Activated T-cell treated with anti-CD3 and anti-CD28 coated beads for 24 hours (primary cell): ENCODE measurements at regions not wholly inside any gene's neighbourhood (a gene's known extent, or its start where the extent isn't known, plus 50 kb on each side); places are given as distances from the start of the nearest gene placed in this dataset.

ENCODE experiments used
- DNase-seq: peaks from one replicate; pipeline ENCODE4 v3.0.0-alpha.2; 2020; ENCODE audit warnings: low read depth

DNA sequence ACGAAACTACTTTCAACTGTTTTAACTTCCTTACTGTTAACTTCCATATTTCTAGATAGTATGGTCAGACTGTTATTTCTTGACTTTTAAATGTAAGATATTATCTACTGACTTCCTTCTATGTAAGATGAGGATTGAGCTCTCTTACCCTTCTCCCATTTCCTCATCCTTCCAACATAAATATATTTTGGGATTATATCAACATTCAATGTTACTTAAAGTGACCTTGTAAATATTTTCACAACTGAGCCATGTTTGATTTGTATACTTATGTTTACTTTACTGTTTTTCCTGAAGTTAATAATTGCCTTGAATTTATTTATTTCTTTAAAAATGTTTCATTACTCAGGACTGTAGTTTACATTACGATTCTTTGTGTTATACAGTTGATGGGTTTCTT is 148.7 kb downstream of the ZIC5 start:
- no peak for DNase-seq

DNA sequence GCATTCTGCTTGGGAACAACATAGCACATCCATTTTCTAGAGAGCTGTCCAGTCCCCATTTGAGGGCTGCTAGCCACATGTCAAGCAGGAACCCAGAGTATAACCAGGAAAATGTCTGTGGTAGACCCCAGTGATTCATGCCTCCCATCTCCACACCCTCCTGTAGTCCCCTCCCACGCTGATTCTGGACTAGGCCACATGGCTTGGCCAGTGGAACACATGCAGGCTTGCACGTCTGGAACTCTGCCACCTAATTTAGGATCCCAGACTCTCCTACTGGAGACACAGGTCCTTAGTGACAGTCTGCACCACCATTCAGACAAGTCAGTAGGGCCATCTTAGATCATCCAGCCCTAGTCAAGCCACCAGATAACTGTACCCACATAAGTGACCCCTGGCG is 149.8 kb downstream of the ZIC5 start:
- DNase-seq: no peak

DNA sequence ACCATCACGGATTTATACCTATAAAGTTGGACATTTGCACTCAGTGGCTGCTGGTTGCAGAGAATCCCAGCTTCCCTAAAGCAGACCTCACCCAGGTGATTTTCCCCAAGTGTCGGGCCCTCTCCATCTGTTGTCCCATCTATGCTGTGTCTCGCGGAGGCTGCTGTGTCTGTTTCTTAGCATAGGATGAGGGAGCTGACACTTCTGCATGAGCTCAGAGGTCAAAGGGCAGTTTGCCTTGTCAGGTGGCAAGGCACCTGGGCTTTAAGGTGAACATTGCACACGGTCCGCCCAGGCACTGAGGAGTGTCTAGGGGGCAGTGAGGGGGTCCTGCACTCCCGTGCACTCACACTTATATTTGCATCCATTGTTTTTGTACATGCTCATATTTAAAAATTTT is 151.6 kb downstream of the ZIC5 start:
- DNase-seq: no peak

DNA sequence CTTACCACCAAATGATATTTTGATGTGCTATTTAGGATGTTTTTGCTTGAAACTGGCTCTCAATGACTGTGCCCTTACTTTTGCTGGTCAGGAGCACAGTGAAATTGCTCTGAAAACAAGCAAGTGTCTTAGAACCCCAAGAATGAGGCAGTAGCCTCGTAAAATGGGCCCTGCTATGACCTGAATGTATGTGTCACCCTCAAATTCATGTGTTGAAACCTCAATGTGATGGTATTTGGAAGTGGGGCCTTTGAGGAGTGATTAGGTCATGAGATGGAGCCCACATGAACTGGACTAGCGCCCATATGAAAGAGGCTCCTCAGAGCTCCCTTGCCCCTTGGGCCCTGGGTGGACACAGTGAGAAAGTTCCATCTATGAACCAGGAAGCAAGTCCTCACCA is 155.2 kb downstream of the ZIC5 start:
- DNase-seq: no peak

DNA sequence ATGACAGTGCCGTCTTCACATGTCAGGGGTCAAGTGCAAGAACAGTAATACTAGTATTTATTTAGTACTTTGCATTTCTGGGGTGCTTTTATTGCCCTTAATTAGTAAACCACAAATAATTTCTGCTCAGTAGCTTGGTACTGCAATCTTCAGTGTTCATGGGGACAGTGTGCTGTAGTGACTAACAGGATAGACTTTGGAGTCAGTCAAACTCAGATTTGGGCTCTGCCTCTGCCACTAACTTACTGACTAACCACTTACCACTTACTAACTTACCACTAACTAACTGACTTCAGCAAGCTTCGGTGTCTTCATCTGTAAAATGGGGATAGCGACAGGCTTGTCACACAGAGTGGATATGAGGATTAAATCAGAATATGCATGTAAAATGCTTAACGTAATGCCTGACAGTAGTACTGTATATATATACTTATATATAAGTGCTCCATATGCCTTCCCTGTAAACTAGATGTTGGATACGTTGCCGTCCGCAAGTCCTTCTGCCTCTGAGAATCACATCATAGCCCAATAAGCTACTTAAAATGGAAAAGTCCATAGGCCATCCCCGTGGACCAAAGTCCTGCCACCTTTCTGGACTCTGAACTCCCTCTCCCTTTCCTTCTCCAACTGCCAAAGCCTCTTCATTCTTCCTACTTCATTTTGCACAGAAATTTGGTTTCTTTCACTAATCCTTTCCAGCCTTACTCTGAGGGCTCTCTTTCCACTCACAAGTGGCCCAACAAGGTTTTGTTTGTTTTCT is 158.1 kb downstream of the ZIC5 start:
- no peak for DNase-seq

DNA sequence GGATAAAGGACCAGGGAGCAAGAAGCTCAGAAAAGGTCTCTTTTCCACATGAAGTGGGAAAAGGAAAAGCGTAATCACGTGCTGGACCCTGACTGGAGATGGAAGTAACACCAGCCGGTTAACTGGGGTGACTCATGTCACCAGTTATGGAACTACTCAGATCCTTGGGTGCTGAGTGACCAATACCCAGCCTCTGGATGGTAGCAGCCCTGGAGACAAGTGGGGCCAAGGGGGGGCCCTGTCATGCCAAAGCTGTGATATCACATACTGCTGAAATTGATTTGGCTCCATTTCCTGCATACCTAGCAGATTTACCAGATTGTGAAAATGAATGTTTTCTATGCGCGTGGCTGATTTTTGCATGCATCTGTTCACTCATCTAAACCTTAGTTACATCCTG is 158.9 kb downstream of the ZIC5 start:
- DNase-seq: no peak

DNA sequence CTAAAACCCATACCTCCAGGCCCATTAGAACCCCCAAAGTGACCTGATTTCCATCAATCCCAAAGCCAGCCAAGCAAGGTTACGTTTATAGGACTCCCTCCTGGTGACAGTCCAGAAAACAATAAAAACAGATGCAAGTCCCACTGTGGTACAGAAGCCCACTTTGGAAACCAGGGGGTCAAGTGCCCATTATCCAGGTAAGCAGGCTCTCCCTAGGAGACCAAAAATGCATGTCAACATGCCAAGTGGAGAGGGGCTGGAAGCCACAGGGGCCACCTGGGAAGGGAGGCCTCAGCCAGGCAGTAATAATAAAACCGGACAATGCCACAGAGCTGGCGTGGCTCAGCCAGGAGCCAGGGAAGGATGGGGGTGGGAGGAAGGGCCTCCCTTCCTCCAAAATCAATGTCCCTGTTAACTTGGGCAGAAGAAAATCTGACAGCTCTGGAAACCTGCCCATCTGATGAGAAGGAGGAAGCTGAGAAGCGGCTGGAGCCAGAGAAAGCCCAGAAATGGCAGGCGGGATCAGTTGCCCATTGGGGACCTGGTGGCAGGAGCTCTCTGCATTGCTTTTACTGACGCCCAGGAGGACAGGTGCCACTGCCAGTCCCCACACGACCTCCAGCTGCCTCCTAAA is 160.4 kb downstream of the ZIC5 start:
- no peak for DNase-seq

DNA sequence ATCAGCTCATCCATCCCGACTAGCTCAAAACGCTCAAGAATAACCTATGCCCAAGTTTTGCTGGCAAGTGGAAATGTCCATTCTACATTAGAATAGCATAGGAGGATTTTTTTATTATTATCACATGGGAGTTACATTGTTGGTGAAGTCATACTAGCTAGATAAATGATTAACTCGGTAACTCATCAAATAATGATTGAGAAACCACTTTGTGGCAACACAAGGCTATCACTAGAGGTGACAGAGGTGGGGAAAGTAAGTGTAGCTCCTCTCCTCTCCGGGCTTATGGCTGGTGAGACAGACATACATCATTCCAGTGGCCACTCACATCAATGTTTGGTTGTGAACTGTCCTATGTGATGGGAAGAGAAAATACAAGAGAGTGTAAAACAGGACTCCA is 161.6 kb downstream of the ZIC5 start:
- no peak for DNase-seq

DNA sequence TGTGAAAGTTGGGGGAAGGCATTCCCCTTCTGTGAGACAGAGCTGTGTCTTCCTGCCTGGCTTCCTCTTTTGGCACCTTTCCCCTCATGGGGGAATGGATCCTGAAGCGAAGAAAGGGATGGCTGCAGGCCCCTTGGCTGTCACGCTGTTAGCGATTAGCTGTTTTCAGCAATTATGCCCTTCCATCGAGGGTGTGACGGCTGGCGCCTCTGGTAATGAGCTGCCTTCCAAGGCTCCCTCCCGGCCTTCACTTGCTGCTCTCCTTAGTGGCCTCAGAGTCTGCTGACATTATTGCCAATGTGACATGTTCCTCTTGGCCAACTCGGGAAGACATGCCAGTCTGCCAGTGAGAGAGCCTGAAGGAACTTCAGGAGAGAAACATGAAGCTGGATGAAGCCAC is 162.1 kb downstream of the ZIC5 start:
- DNase-seq: no peak

DNA sequence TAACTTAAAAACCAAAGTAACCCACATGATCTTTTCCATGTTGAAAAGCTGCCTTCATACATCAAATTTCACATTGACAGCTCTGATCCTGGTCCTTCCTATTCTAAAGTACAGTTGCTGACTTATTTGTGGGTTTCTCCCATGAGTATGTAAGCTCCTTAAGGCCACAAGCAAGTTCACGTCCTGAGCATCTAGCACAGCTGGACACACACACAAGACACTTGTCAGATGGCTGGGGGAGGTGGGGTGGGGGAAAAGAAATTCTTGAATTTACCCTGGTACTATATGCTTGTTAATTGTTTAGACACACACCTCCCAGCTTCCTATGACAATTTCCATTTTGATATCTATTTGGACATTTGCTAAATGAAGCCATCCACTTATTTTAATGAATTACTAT is 162.8 kb downstream of the ZIC5 start:
- DNase-seq: no peak

DNA sequence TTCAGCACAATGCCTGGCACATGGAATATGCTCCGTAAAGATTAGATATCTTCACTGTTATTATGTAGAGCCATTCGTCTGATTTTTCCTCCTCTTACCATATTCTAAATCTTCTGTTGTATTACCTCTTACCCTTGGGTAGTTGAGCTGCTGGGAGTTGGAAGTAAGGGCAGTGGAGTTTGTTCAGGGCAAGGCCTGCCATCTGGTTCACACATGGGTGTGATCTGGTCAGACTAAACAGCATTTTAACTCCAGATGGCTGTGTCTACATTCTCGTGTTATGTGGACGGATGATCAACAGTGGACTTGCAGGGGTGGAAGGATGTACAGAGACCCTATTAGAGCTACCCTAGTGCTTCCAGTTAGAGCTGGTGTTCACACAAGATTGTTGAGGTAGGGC is 164.9 kb downstream of the ZIC5 start:
- no peak for DNase-seq

DNA sequence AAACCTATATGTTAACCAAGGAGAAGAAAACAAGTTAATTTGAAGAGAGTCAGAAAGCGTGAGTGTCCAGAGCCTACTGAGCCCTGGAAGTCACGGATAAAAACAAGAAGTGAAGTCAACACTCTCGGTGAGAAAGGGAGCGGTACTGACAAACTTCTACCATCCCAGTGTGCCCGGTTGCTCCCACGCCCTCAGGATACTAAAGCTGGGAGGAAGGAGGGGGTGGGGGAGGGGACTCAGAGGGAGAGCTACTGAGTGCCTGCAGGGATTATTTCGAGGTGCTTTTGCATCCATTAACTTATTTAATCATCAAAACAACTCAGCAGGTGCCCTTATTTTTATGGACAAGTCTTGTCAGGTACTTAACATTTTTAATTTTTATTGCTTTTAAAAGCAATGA is 166.2 kb downstream of the ZIC5 start:
- DNase-seq: no peak

DNA sequence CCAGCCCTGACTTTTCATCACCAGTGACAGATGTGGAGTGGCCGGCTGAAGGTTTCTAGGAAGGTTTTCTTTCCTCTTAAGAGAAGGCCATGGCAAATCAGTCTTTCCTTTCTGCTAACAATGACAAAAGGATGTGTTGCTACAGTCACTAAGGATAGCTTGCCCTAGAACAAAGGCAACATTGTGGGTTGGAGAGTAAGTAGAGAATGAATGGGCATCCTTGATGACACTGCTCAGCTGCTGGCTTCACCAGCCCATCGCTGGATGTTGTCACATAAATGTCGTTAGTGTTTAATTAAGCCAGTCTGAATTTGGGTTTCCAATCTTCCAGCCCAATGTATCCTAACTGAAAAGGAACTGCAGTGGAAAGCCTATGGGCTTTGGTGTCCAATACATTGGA is 168.4 kb downstream of the ZIC5 start:
- no peak for DNase-seq

DNA sequence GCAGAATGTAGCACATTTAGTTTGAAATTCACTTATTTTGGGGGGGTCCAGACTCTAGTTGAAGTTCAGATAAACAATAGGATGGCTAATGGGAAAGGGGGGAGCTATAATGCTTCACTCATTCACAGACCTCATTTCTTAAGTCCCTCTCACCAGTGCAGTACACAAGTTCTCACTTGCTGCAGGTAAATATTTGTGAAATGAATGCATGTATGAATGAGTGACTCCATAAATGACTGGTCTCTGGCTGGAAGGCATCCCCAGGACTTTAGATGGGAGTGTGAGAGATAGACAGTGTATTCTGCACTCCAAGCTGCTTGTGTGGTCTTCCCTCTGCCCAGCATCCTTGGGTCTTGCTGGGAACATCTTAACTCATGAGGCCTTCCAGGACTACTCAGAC is 169.2 kb downstream of the ZIC5 start:
- DNase-seq: no peak

DNA sequence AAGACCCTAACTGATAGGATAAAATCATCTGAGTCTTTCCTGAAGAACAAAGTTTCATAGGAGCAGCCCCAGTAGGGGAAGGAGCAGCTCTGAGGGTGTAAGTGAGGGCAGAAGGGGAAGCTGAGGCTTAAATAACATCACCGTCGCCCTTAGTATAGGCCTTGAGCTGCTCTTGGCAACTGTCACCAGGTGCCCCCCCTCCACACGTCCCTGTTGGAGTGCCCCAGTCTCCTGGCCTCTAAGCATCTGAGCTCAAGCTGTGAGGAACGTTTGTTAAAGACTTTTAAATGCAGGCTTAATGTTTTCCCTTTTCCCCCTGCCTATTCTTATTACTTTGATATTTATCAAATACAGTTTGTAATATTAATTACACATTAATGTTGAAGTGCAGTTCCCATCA is 170.6 kb downstream of the ZIC5 start:
- DNase-seq: no peak

DNA sequence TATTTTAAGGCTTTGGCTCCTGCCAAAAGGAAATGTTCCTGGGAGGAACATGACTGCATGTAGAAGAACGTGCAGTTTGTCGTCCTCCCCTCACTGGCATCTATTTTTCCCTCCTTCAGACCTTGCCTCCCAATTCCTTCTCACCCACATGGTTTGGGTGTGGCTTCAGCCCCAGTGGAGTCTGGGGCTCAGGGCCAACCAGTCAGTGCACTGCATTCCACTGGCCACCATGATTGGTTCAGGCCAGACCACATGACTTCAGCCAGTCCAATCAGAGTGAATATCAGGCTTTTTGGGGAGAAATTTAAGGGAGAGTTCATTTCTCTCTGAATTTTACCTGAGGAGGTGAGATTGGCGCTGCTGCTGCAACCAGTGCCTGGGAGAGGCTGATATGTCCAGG is 171.6 kb downstream of the ZIC5 start:
- no peak for DNase-seq

DNA sequence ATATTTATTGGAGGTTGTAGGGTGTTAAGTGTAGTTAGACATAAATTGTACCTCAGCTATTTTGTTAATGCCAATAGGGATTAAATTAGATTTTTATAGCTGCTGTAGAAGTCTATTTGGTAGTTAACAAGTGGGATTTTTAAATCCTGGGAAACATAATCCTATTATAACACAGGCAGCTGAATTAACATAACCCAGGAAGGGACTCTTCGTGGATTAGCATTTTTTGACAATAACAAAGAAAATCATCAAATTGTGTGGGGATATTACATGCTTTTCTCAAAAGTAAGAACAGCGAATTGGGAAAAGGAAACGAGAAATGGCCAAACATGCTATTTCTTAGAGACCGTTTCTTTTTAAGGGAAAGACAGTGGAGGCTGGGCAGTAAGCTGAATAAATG is 172.8 kb downstream of the ZIC5 start:
- DNase-seq: no peak

DNA sequence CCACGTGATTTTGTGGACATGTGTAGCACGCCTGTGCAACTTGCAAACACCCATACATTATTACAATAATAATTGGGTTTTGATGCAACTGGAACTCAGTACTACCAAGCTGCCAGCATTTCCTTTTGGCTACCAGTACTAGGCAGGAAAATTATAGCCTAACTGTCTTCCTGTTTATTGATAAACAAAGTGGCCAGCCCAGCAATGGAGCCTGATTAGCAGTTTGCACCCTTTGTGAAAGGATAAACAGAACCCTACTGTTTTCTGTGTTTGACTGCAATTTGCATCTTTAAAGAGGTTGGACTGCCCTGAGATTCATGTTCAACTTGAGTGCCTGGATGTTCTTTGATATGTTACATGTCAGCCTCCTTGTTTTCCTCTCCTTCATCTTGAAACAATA is 173.9 kb downstream of the ZIC5 start:
- no peak for DNase-seq

DNA sequence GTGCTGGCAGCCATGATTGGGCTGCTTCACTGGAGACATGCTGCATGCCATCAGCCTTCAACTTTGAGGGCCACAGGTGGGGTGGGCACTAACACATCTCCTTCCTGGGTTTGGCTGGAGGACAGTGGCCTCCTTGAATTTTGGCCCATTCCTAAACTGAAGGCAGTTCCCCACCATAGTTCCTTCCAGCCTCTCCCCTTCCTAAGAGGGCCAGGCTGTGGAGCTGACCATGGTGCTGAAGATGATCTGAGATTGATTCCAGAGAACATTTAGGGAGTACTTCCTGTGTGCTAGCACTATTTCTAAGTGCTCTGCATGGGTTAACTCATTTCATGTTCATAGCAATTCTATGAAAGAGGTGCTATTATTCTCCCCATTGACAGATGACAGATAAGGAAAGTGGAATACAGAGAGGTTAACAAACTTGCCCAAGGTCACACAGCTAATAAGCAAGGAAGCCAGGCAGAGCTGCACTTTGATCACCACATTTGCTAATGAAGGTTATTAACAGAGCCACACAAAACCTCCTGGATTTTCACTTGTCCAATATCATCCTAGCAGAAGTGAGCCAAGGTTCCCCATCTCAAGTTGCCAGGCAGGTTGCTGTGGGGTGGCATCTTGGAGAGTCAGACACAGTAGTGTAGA is 175.3 kb downstream of the ZIC5 start:
- no peak for DNase-seq

DNA sequence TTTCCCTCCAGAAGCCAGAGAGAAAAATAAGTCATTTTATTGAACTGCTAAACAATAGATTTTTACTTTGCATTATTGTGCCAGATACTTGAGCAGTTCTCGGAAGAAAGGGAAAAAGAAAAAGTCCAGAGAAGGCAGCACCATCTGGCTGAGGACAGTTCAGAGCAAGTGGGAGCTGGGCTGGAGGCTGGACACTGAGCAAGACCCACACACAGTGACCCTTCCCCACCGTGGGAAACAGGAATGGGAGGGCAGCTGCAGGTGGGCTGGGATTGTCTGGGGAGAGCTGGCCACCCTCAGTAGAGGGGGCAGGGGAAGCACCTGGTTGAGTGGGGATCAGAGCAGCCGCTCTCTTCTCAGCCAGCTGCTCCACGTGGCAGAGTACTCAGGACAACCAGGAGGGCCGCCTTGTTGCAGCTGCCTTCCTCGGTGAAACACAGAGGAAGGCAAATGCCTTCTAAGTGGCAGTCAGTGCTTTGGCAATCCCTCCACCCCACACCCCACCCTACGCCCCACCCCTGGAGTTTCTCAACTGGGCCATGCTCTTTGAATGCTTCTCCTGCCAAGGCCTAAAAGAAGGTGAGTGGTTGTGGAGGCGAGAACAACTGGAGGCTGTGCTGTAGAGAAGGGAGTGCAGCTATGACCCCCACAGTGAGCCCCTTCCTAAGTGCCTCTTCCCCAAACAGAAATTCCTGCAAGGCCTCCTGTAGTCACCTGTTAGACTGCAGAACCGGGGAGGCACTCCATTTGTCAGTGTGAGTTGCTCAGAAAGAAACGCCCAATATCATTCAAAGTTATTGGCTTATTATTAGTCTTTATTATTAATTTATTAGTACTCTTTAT is 179.3 kb downstream of the ZIC5 start:
- DNase-seq: no peak

DNA sequence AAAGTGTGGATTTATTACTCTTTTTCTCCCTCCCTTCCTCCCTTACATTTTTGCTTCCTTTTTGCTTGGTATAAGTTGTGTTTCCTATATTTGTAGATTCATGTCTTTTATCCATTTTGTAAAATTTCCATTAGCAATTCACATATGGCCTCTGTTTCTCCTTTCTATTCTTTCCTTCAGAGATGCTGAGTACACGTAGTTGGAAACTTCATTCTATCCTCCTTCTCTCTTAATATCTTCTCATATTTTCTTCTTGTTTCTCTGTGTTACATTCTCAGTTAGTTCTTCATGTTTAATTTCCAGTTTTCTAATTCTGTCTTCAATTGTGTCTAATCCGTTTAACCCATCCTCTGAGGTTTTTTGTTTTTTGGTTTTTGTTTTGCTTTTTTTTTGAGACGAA is 188.9 kb downstream of the ZIC5 start:
- DNase-seq: no peak

DNA sequence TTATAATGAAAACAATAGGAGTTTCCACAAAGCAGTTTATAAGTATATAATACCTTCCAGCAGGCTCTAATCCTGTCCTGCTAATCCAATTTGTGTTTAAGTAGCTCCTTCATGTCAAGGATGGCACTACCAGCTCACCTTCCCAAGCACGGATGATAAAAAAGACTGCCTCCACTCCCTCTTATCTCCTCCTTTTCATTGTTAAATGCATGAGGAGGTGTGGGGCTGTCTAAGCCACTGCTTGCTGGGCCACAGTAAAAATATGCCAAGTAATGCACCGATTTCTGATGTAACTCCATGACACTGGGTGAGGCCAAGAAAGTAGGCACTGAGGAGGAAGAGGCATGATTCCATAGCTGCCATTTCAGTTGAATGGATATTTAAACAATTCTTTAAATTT is 193.1 kb downstream of the ZIC5 start:
- DNase-seq: no peak

DNA sequence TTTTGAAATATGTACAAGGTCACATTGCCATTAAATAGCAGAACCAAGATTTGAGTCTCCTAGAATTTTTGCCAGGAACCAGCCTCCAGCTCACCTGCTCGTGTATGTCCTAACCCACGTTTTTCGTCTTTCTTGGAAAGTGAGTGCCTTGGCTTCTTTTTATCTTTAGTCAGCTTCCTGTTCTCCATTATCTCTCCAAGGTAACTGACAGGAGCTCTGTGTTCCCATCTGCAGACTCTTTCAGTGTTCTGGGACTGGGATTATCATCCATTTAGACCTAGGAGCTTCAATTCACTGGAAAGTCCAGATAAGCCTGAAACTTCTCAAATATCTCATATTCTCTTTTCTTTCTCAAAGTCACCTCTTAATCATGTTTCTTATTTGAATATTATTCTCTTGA is 193.7 kb downstream of the ZIC5 start:
- no peak for DNase-seq
